ENCODE measurements at regions not wholly inside any gene's neighbourhood (a gene's known extent, or its start where the extent isn't known, plus 50 kb on each side); places are given as distances from the start of the nearest gene placed in this dataset.

DNA sequence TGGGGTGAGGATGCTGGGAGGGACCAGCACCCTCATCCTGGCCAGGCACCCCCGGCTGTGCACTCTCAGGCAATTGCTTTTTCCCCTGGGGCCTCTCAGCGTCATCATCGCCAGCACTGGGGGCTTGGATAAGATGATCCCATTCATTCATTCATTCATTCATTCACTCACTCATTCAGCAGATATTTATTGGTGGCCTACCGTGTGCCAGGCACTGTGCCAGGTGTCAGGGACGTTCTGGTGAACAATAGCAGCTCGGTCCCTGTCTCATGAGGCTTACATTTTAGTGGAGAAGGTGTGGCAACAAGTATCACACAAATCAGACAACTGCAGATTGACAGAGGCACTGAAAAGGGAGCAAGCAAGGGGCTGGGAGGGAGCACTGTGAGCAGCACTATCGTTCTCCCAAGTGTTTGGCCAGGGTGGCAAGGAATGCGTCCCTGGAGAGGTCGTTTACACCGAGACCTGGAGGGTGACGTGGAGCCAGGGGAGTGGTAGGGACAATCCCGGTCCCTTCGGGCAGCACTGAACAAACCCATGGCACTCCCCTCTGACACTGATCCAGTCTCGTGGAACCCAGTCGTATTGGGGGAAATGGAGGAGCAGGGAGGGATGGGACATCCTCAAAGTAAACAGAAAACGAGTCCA lies 124.1 kb downstream of the PAPOLA start:
- TF ChIP-seq, protein P1, sequence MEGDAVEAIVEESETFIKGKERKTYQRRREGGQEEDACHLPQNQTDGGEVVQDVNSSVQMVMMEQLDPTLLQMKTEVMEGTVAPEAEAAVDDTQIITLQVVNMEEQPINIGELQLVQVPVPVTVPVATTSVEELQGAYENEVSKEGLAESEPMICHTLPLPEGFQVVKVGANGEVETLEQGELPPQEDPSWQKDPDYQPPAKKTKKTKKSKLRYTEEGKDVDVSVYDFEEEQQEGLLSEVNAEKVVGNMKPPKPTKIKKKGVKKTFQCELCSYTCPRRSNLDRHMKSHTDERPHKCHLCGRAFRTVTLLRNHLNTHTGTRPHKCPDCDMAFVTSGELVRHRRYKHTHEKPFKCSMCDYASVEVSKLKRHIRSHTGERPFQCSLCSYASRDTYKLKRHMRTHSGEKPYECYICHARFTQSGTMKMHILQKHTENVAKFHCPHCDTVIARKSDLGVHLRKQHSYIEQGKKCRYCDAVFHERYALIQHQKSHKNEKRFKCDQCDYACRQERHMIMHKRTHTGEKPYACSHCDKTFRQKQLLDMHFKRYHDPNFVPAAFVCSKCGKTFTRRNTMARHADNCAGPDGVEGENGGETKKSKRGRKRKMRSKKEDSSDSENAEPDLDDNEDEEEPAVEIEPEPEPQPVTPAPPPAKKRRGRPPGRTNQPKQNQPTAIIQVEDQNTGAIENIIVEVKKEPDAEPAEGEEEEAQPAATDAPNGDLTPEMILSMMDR (IDR thresholded peaks at IDR 0.05): no peak
- TF ChIP-seq POLR2A (IDR thresholded peaks at IDR 0.05) (no peak), EP300 (IDR thresholded peaks at IDR 0.05) (no peak)
